Brain pericyte (primary cell): ENCODE measurements at regions not wholly inside any gene's neighbourhood (a gene's known extent, or its start where the extent isn't known, plus 50 kb on each side); places are given as distances from the start of the nearest gene placed in this dataset.

Source experiments
- DNase-seq: peaks from one replicate; pipeline ENCODE4 v3.0.0-alpha.2; 2012; ENCODE audit warnings: low read depth, low spot score

GRCh38 chr12:24418157-24418556 lies 468.7 kb upstream of the SOX5 start:
- DNase-seq = no peak

DNA sequence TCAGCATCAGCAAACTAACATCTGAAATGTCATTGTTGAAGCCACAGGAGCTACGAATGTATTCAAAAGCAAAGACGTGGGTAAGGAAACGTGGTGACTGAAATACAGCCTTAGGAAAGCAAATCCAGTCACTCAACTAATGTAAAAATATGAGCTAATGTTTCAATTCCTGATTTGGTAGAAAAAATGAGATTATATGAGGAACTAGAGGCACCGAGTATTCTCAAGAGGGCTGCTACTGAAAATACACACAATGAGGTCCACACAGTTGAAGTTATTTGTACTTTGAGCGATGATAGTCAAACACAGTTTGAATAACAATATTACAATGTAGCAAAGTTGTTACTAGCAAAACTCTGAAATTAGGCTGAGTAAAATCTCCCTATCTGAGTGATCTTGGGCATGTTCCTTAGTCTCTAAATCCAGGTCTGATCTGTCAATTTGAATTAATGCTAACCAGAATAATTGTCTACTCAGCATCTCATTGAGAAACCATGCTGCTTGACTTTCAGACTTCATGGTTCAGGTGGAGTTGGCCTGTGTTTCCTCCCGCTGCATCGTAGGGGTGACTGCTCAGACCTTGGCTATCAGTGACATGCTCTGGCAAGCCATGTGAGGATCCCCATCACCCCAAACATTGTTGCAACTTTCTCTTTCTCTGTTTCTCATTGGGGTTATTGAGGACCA lies 467.1 kb upstream of the SOX5 start:
- DNase-seq = no peak

DNA sequence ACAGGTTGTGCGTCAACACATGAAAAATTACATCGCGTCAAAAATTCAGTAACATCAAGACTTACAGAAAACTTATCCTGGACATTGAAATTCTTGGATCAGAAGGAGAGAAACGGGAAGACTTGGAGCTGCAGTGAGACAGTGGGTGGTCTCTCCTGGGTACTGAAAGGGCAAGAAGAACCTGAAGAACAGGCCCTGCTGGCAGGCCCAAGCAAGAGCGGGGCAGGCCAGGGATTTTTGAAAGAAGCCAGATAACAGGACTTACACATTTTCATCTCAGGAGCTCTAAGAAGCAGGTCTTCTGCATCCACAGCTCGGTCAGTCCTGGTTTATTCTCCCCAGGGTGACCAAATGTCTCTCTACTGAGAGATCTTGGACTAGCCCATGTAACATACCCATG lies 466.5 kb upstream of the SOX5 start:
- DNase-seq = no peak

DNA sequence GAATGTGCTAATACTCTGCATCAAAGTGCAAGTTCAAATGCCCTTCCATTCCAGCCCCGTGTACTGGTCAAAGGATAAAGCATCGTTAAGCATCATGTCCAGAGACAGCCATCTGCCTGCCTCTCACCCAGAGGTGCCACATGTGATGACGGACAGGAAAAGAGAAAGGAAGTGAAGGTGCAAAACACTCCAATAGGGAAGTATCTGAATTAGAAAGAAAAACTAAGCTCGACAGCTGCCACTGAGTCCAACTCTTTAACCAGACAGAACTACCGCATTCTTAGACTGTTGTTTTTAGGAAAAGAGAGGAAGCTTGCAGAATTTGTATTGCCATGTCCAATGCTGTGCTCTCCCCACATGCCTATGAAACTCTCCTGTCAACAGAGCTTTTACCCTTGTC lies 465.0 kb upstream of the SOX5 start:
- DNase-seq = no peak

DNA sequence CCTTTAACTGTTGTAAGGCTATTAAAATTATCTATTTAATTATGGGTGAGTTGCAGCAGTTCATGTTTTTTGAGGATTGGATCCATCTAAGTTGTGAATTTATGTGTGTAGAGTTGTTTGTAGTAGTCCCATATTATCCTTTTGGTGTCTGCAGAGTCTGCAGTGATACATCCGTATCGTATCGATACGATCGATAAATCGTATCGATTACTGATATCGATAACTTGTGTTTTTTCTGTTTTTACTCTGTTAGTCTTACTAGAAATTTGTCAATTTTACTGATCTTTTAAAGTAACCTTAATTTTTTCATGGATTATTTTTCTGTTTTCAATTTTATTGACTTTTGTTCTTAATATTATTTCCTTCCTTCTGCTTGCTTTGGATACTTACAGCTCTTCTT lies 462.5 kb upstream of the SOX5 start:
- no peak for DNase-seq

GRCh38 chr12:24409868-24410267 lies 460.4 kb upstream of the SOX5 start:
- DNase-seq = no peak

DNA sequence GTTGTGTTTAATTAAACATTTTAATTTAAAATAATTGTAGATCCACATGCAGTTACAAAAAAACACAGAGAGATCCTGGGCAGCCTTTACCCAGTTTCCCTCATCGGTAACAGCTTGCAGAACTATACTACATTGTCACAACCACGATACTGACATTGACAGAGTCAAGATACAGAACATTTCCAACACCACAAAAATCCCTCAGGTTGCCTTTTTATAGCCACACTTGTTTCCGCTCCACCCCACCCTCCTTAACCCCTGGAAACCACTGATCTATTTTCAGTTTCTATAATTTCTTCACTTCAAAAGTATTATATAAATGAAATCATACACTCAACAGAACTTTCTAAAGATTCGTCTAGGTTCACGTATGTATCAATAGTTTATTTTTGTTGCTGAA lies 458.8 kb upstream of the SOX5 start:
- DNase-seq = no peak

- DNase-seq = no peak
Measured at GRCh38 chr12:24407884-24408283, 458.4 kb upstream of the SOX5 start.

- DNase-seq = no peak
Measured at GRCh38 chr12:24404086-24404815, 454.8 kb upstream of the SOX5 start.

- no peak for DNase-seq
Measured at GRCh38 chr12:24400533-24400932, 451.1 kb upstream of the SOX5 start.

- no peak for DNase-seq
Measured at GRCh38 chr12:24398605-24399004, 449.1 kb upstream of the SOX5 start.

- no peak for DNase-seq
Measured at GRCh38 chr12:24396224-24396623, 446.8 kb upstream of the SOX5 start.

GRCh38 chr12:24394246-24394645 lies 444.8 kb upstream of the SOX5 start:
- DNase-seq = no peak

DNA sequence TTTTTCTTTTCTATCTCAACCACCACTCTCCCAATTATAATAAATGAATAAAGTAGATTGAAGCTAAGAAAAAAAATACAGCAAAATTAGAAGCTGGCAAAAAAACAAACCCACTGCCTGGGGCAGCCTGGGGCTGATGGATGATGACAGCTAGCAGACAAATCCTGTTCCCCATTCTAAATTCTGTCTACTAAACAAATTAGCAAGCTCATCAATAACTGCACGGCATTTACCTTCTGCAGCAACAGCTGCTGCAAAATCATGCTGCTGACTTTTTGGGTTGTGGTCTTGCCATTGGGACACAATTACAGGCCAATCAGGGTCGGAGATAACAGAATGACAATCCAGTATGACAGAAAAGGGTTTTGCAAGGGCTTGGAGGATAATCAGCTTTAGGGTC lies 443.6 kb upstream of the SOX5 start:
- DNase-seq = no peak

DNA sequence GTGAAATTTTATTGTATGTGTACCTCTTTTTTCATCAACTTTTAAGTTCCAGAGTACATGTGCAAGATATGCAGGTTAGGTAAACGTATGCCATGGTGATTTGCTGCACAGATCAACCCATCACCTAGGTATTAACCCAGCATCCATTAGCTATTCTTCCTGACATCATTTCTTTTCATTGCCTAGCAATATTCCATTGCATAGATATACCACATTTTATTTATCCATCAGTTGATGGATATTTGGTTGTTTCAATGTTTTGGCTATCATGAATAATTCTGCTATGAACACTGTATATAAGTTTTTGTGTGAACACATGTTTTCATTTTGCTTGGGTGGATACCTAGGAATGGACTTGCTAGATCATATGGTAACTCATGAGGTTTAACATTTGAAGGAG lies 439.9 kb upstream of the SOX5 start:
- DNase-seq = no peak

DNA sequence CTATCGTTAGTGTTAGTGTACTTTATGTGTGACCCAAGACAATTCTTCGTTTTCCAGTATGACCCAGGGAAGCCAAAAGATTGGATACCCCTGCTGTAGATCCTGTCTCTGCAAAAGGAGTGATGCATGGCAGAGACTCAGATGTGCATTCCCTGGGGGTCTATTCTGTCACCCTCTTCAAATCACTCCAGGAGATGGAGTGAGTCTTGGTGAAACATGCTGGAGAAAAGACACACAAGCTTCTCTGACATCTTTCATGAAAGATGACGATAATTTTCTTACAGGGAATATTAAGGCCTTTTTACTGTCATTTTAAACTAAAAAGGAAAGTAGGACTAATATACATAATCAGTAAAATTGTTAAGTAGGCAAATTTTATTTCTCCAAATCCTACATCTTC lies 437.9 kb upstream of the SOX5 start:
- DNase-seq = no peak

- no peak for DNase-seq
Measured at GRCh38 chr12:24386836-24387235, 437.4 kb upstream of the SOX5 start.

- DNase-seq = no peak
Measured at GRCh38 chr12:24381790-24382189, 432.3 kb upstream of the SOX5 start.

DNA sequence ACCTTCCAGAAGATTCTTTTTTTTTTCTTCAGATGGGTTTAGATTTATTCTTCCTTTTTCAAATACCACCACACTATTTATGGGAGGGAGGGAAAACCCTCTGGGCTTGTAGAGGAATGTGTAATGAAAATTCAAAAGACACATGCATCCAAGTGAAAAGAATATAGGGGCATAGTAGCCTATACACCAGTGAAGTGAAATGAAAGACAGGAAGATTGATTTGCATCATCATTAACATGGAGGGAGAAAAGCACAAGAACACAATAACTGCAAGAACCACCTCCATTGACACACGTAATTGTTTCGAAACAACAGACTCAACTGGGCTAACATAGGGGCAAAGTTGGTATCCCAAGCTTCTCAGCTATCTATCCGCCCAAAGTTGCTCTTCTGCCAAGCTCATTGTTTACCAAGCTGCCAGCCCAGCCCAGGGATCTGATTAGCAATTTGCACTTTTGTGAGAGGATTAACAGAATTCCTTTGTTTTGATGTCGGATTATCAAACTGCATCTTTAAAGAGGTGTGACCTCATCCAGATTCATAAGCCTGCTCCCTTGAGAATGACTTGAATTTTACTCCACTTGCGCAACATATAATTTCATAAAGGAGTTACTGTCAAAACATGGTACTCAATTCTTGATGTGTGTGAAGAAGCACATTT lies 430.5 kb upstream of the SOX5 start:
- DNase-seq = no peak

DNA sequence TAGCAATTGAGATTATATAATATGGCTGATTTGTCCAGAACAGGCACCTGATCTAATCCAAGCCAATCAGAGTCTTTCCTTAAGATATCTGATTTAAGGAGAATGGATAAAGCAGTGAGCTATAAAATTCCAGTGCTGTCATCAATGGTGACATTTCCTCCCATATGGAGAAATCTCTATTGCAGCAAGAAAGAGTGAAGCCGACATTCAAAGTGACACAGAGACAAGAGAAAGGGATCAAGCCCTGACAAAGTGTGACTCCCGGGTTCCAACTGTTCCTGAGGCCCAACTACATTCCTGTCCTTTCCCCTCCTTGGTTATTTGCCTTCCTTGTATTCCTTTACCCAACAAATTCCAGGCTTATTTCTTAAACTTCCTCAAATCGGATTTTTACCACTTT lies 430.0 kb upstream of the SOX5 start:
- no peak for DNase-seq

DNA sequence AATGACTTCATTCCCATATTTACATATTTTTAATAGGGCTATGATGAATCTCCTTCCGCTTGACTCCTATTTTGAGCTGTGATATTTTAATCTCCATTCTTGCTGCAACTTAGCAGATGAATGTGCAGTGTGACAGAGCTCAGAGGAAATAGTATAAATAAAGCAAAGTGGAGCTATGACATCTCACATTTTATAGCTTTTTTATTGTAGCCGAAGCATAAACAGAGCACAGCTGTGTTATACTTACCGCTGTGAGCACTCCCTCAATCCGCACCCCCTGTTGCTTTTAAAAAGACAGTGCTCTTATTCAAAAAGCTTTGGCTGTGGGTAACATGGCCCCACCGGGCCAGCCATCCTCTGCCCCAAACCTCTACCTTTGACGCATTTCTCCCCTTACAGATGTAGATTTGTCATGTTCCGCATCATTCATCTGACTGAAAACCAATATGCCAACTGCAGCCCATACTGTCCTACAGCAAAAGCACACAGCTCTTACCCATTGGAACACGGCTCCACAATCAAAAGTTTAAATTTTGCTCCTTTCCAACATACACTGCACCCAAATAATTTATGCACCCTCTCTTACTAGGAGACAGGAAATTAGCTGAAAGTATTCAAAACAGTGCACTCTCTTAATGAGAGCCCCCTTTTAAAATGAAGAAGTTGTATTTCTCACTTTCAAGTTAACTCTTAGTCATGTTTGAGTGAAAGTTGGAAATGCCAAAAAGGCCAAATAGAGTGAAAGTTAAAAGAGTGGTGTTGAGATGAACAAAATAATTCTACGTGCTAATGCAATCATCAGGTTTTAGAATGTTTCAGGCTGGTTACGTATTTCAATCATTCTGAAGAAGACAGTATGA lies 429.3 kb upstream of the SOX5 start:
- DNase-seq = peak; percentile 77

DNA sequence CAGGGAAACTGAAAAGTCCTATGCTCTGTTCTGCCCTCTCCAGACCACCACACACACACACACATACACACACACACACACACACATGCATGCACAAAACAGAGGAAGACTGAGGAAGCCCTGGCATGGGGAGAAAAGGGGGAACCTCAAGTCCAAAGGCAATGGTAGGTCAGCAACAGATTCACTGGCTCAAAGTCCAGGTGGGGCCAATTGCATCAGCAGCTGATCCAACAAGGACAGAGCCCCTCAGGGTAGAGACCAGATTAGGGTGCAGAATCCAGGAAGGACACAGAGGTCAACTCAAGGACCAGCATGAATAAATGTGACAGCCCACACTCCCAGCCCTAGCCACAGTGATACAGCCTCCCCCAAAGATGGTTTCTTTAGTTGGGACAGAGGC lies 425.0 kb upstream of the SOX5 start:
- no peak for DNase-seq
